GM10248 (cell line): ENCODE measurements at regions not wholly inside any gene's neighbourhood (a gene's known extent, or its start where the extent isn't known, plus 50 kb on each side); places are given as distances from the start of the nearest gene placed in this dataset.
"Not testable (repeated sequence)": the region's sequence is repeated elsewhere in the genome, so short reads cannot be mapped to it uniquely, and the experiment has no call there.

Experiments used
- CTCF ChIA-PET: fragments of 300-600 bp; sonication (Branson Sonifier 250); formaldehyde crosslinking; extraction: SDS; loops from one replicate; lab custom pipeline; 2021; ENCODE audit warnings: antibody characterized with exemption; lab: Yijun Ruan, JAX
- POLR2A ChIA-PET: fragments of 350-650 bp; sonication (Branson Sonifier 250); formaldehyde crosslinking; extraction: SDS; loops from one replicate; lab custom pipeline; 2020; ENCODE audit warnings: antibody characterized with exemption; lab: Yijun Ruan, JAX
- DNase-seq: peaks from one replicate; pipeline ENCODE4 v3.0.0; 2012; ENCODE audit errors: extremely low spot score
- CTCF ChIP-seq: IDR thresholded peaks from 2 replicates; pipeline ENCODE4 v1.5.1; 2012; ENCODE audit warnings: mild to moderate bottlenecking, low read depth; ENCODE audit errors: extremely low read depth, missing control alignments, control extremely low read depth

GRCh38 chr3:159401069-159401468, 587.6 kb upstream of the IL12A start:
- CTCF ChIA-PET = no interaction called here
- POLR2A ChIA-PET = no interaction called here
- no peak for DNase-seq
- TF ChIP-seq CTCF = no peak

- CTCF ChIA-PET = not testable (repeated sequence)
Observed at GRCh38 chr3:159409711-159410110, 578.9 kb upstream of the IL12A start.

GRCh38 chr3:159413319-159413718, 575.3 kb upstream of the IL12A start:
- TF ChIP-seq CTCF = no peak
- CTCF ChIA-PET = no interaction called here
- POLR2A ChIA-PET = no interaction called here
- DNase-seq = no peak

More at GRCh38 chr3:159409711-159410110, 578.9 kb upstream of the IL12A start:
- POLR2A ChIA-PET, DNase-seq: not testable (repeated sequence)

- ChIA-PET POLR2A (no interaction called here), CTCF (no interaction called here)
Observed at GRCh38 chr3:159416856-159417255, 571.8 kb upstream of the IL12A start.

GRCh38 chr3:159417761-159418160, 570.9 kb upstream of the IL12A start:
- ChIA-PET POLR2A (no interaction called here), CTCF (no interaction called here)
- no peak for TF ChIP-seq CTCF
- DNase-seq = no peak

More at GRCh38 chr3:159416856-159417255, 571.8 kb upstream of the IL12A start:
- no peak for TF ChIP-seq CTCF
- no peak for DNase-seq

- TF ChIP-seq CTCF = no peak
- POLR2A ChIA-PET = no interaction called here
- DNase-seq = no peak
- CTCF ChIA-PET = no interaction called here
Observed at GRCh38 chr3:159418571-159419526, 569.8 kb upstream of the IL12A start.

- CTCF ChIA-PET = no interaction called here
- TF ChIP-seq CTCF = no peak
- POLR2A ChIA-PET = no interaction called here
- DNase-seq = no peak
Observed at GRCh38 chr3:159429702-159430101, 558.9 kb upstream of the IL12A start.
